ENCODE measurements at regions not wholly inside any gene's neighbourhood (a gene's known extent, or its start where the extent isn't known, plus 50 kb on each side); places are given as distances from the start of the nearest gene placed in this dataset.

GRCh38 chr6:21893793-21894192, 300.2 kb downstream of the SOX4 start:
- no peak for DNase-seq

- DNase-seq: no peak
Measured at GRCh38 chr6:21895555-21895954, 302.0 kb downstream of the SOX4 start.

GRCh38 chr6:21898107-21898796, 304.7 kb downstream of the SOX4 start:
- no peak for DNase-seq

- DNase-seq: no peak
Measured at GRCh38 chr6:21899708-21900107, 306.2 kb downstream of the SOX4 start.

- peak; percentile 3 for DNase-seq
Measured at GRCh38 chr6:21900730-21901129, 307.2 kb downstream of the SOX4 start.

- no peak for DNase-seq
Measured at GRCh38 chr6:21902628-21903169, 309.1 kb downstream of the SOX4 start.

- no peak for DNase-seq
Measured at GRCh38 chr6:21905531-21905930, 312.0 kb downstream of the SOX4 start.

GRCh38 chr6:21906826-21907225, 313.3 kb downstream of the SOX4 start:
- DNase-seq: no peak

GRCh38 chr6:21907291-21907690, 313.7 kb downstream of the SOX4 start:
- DNase-seq: no peak

GRCh38 chr6:21908161-21908848, 314.8 kb downstream of the SOX4 start:
- no peak for DNase-seq

- DNase-seq: no peak
Measured at GRCh38 chr6:21909321-21909720, 315.8 kb downstream of the SOX4 start.

GRCh38 chr6:21911208-21911607, 317.7 kb downstream of the SOX4 start:
- no peak for DNase-seq

GRCh38 chr6:21912151-21912832, 318.7 kb downstream of the SOX4 start:
- no peak for DNase-seq

GRCh38 chr6:21914121-21914973, 320.8 kb downstream of the SOX4 start:
- peak; percentile 2 for DNase-seq

- DNase-seq: no peak
Measured at GRCh38 chr6:21915707-21916260, 322.2 kb downstream of the SOX4 start.

GRCh38 chr6:21918041-21918440, 324.5 kb downstream of the SOX4 start:
- no peak for DNase-seq

- DNase-seq: no peak
Measured at GRCh38 chr6:21918666-21919065, 325.1 kb downstream of the SOX4 start.

- DNase-seq: no peak
Measured at GRCh38 chr6:21922086-21922485, 328.5 kb downstream of the SOX4 start.

- no peak for DNase-seq
Measured at GRCh38 chr6:21924002-21924401, 330.5 kb downstream of the SOX4 start.

GRCh38 chr6:21928827-21929226, 335.3 kb downstream of the SOX4 start:
- DNase-seq: no peak

GRCh38 chr6:21931641-21932335, 338.2 kb downstream of the SOX4 start:
- peak; percentile 45 for DNase-seq

- no peak for DNase-seq
Measured at GRCh38 chr6:21933351-21933750, 339.8 kb downstream of the SOX4 start.

All from MV-4-11 (cell line).